BJ (cell line): ENCODE measurements at regions not wholly inside any gene's neighbourhood (a gene's known extent, or its start where the extent isn't known, plus 50 kb on each side); places are given as distances from the start of the nearest gene placed in this dataset.
"Not testable (repeated sequence)": the region's sequence is repeated elsewhere in the genome, so short reads cannot be mapped to it uniquely, and the experiment has no call there.

Source experiments
- CTCF ChIA-PET: fragments of 350-600 bp; formaldehyde crosslinking; extraction: SDS; loops from one replicate; lab custom pipeline; 2021; ENCODE audit warnings: antibody characterized with exemption, inconsistent platforms; lab: Yijun Ruan, JAX
- POLR2A ChIA-PET: fragments of 300-600 bp; sonication (Branson Sonifier 250); formaldehyde crosslinking; extraction: SDS; loops from one replicate; lab custom pipeline; 2021; ENCODE audit warnings: antibody characterized with exemption; lab: Charles Lee
- DNase-seq: peaks from one replicate; pipeline ENCODE4 v3.0.0-alpha.2; 2011; ENCODE audit warnings: low read depth
- H3K27me3 ChIP-seq: 2 replicates; pipeline ENCODE4 v1.6.0; 2011; ENCODE audit warnings: low read length; ENCODE audit not compliant: control insufficient read depth, insufficient read depth
- H3K36me3 ChIP-seq: 2 replicates; pipeline ENCODE4 v1.5.1; 2011; ENCODE audit warnings: low read length; ENCODE audit not compliant: control insufficient read depth, insufficient read depth
- H3K4me3 ChIP-seq: 2 replicates; pipeline ENCODE4 v1.5.1; 2011; ENCODE audit warnings: low read depth, mild to moderate bottlenecking, control low read depth, low read length
- CTCF ChIP-seq: IDR thresholded peaks from 2 replicates; pipeline ENCODE4 v1.5.1; 2011; ENCODE audit warnings: low read depth, mild to moderate bottlenecking, control low read depth, inconsistent platforms, low read length, moderate library complexity; ENCODE audit not compliant: insufficient read depth

GRCh38 chr3:53420831-53421230 is 73.5 kb upstream of the DCP1A start:
- H3K27me3 ChIP-seq: no peaks in the 10 kb centered on the region
- POLR2A ChIA-PET: no interaction called here
- CTCF ChIA-PET: no interaction called here

DNA sequence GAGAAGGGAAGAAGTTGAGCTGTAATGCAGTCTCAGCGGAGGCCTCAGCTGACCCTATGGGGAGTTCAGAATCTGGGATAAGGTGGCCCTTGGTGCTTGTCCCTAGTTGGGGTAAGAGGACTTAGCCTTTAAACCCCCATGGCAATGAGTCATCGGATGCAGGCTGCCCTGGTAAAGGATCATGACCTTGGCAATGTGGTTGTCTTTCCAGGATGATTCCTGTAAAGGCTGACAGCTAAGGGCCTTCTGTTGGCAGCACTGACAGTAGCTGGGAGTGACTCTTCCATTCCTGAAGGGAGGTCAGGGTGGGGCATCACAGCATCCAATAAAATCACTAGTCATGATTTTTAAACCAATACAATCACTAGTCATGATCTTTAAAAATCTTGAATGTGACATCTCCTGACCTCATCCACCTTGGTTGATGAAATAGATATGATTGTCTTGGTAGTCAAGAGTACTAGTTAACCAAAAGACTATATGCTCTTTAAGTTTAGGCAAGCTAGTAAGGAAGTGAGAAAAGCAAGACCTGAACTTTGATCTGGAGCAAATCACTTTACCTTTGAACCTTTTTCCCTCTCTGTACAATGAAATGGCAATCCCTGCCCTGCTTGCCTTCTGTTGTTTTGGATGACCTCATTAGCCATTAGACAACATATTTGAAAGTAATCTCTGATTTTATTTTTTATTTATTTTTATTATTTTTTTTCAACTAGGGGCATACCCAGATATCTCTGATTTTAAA is 71.3 kb upstream of the CACNA1D start:
- DNase-seq: no peak
- CTCF ChIA-PET: no interaction called here
- no peaks in the 10 kb centered on the region for H3K36me3 ChIP-seq

More at GRCh38 chr3:53420831-53421230, 73.5 kb upstream of the DCP1A start:
- DNase-seq: no peak
- no peak for TF ChIP-seq CTCF
- Histone ChIP-seq H3K36me3 (no peaks in the 10 kb centered on the region), H3K4me3 (no peak overlapping the region)

GRCh38 chr3:53425936-53426335 is 68.5 kb upstream of the CACNA1D start:
- ChIA-PET CTCF (no interaction called here), POLR2A (no interaction called here)
- no peaks in the 10 kb centered on the region for H3K27me3 ChIP-seq
- DNase-seq: no peak
- H3K36me3 ChIP-seq: no peaks in the 10 kb centered on the region
- no peak overlapping the region for H3K4me3 ChIP-seq
- no peak for TF ChIP-seq CTCF

More for the DNA sequence above, 71.3 kb upstream of the CACNA1D start:
- H3K4me3 ChIP-seq: no peak overlapping the region
- POLR2A ChIA-PET: no interaction called here
- H3K27me3 ChIP-seq: no peaks in the 10 kb centered on the region
- no peak for TF ChIP-seq CTCF

GRCh38 chr3:53426918-53427317 is 67.5 kb upstream of the CACNA1D start:
- TF ChIP-seq CTCF: no peak
- Histone ChIP-seq H3K27me3 (no peaks in the 10 kb centered on the region), H3K36me3 (no peaks in the 10 kb centered on the region), H3K4me3 (no peak overlapping the region)
- POLR2A ChIA-PET: no interaction called here
- CTCF ChIA-PET: interaction anchor here (0.6 kb wide), 1 partner anchor 109 kb away, joined by 5 read pairs; no protein-coding TSS in a partner anchor
- no peak for DNase-seq

- Histone ChIP-seq H3K4me3 (no peak overlapping the region), H3K36me3 (no peaks in the 10 kb centered on the region), H3K27me3 (no peaks in the 10 kb centered on the region)
- no peak for DNase-seq
- no peak for TF ChIP-seq CTCF
- ChIA-PET CTCF (no interaction called here), POLR2A (no interaction called here)
These were observed 57.6 kb upstream of the CACNA1D start for GRCh38 chr3:53436828-53437227.

DNA sequence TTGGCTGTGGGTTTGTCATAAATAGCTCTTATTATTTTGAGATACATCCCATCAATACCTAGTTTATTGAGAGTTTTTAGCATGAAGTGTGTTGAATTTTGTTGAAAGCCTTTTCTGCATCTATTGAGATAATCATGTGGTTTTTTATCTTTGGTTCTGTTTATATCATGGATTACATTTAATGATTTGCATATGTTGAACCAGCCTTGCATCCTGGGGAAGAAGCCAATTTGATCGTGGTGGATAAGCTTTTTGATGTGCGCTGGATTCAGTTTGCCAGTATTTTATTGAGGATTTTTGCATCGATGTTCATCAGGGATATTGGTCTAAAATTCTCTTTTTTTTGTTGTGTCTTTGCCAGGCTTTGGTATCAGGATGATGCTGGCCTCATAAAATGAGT is 51.5 kb upstream of the CACNA1D start:
- CTCF ChIA-PET, H3K27me3 ChIP-seq, POLR2A ChIA-PET, H3K36me3 ChIP-seq, H3K4me3 ChIP-seq, DNase-seq: not testable (repeated sequence)
